Adrenal gland (tissue), 5 donors: ENCODE measurements at regions not wholly inside any gene's neighbourhood (a gene's known extent, or its start where the extent isn't known, plus 50 kb on each side); places are given as distances from the start of the nearest gene placed in this dataset.

ENCODE experiments used
- POLR2A ChIP-seq, 2 donors: fragments of 450-650 bp; IDR thresholded peaks; one replicate each; pipeline ENCODE4 v1.6.1; 2017; ENCODE audit warnings: antibody characterized with exemption in 2 of 2, mild to moderate bottlenecking in 2 of 2, moderate library complexity in 1 of 2
- TF ChIP-seq, protein P1 (sequence below), 6 experiments: fragments of 450-650 bp in 4 of 6; fragments of 200-600 bp in 2 of 6; sonication (generic) in 1 of 6; IDR thresholded peaks; 1 replicate in 5 of 6; 2 replicates in 1 of 6; pipeline versions ENCODE4 v1.5.1 to v1.8.0; 2016 to 2021; ENCODE audit warnings: antibody characterized with exemption in 6 of 6, mild to moderate bottlenecking in 2 of 6, moderate library complexity in 1 of 6
- donor health status: DM: no; HTN: no; CAD: no.

DNA sequence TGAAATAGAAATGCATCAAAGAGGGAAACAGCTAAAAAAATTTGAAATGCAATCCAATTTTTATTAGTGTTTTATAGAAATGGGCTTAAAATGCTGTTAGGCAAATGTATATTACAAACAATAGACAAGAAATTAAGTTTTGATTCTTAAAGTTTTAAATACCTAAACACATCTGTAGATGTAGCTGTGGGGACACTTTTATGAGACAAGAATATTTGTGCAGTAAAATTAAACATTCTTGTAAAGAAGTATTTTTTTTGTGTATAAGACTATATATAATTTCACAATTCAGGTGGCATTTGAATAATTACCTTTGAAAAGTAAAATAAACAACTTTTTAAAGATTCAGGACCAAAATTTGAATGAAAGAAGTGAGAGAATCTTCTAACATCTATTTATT lies 1015.9 kb downstream of the REEP3 start:
- TF ChIP-seq, protein P1, sequence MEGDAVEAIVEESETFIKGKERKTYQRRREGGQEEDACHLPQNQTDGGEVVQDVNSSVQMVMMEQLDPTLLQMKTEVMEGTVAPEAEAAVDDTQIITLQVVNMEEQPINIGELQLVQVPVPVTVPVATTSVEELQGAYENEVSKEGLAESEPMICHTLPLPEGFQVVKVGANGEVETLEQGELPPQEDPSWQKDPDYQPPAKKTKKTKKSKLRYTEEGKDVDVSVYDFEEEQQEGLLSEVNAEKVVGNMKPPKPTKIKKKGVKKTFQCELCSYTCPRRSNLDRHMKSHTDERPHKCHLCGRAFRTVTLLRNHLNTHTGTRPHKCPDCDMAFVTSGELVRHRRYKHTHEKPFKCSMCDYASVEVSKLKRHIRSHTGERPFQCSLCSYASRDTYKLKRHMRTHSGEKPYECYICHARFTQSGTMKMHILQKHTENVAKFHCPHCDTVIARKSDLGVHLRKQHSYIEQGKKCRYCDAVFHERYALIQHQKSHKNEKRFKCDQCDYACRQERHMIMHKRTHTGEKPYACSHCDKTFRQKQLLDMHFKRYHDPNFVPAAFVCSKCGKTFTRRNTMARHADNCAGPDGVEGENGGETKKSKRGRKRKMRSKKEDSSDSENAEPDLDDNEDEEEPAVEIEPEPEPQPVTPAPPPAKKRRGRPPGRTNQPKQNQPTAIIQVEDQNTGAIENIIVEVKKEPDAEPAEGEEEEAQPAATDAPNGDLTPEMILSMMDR (IDR thresholded peaks at IDR 0.05), result no peak
- no peak for TF ChIP-seq POLR2A (IDR thresholded peaks at IDR 0.05)
